HCT116 (cell line): ENCODE measurements at regions not wholly inside any gene's neighbourhood (a gene's known extent, or its start where the extent isn't known, plus 50 kb on each side); places are given as distances from the start of the nearest gene placed in this dataset.

Experiments used
- ATAC-seq: fragments of 200-7000 bp; cut with Tn5 transposase; 2 replicates; pipeline ENCODE4 v1.9.1; 2020; ENCODE audit warnings: mild to moderate bottlenecking, moderate library complexity
- BruUV-seq: library from RNA; stranded (reverse); fragments of 400-500 nt; replicated peaks from 2 replicates; lab custom pipeline; 2021; lab: Mats Ljungman, UMichigan
- CTCF ChIA-PET: fragments of 300-600 bp; sonication (Branson Sonifier 250); formaldehyde crosslinking; loops from one replicate; lab custom pipeline; 2021; ENCODE audit warnings: antibody characterized with exemption; lab: Charles Lee
- POLR2A ChIA-PET: fragments of 300-600, 350-600 bp; sonication (Branson Sonifier 250); formaldehyde crosslinking; loops from one replicate; lab custom pipeline; 2021; ENCODE audit warnings: antibody characterized with exemption; lab: Charles Lee
- RAD21 ChIA-PET, 2 experiments: fragments of 300-600 bp; sonication (Branson Sonifier 250); formaldehyde crosslinking; loops; one replicate each; lab custom pipeline; 2023; ENCODE audit warnings: low total read pairs in 2 of 2; ENCODE audit not compliant: uncharacterized antibody in 2 of 2, unreplicated experiment in 2 of 2, low non-redundant PET in 1 of 2; lab: Charles Lee
- DNase-seq: peaks from one replicate; pipeline ENCODE4 v3.0.0-alpha.2; 2010; ENCODE audit warnings: low read depth, low spot score
- H2AFZ ChIP-seq: fragments of 200-600 bp; shearing (Covaris generic), sonication (generic); 2 replicates; pipeline ENCODE4 v1.6.1; 2017; ENCODE audit warnings: low read depth, mixed run types, mixed read lengths, antibody characterized with exemption, low read length; ENCODE audit not compliant: poor library complexity, severe bottlenecking
- H3K27ac ChIP-seq: 2 replicates; pipeline ENCODE4 v1.5.1; 2012; ENCODE audit warnings: low read depth, low read length
- H3K27me3 ChIP-seq: fragments of 200-600 bp; sonication (generic); 2 replicates; pipeline ENCODE4 v1.6.1; 2016; ENCODE audit warnings: mixed run types, low read length, mixed read lengths; ENCODE audit not compliant: insufficient read depth
- H3K36me3 ChIP-seq, 2 experiments: fragments of 200-500 bp in 1 of 2; fragments of 200-600 bp in 1 of 2; sonication (Bioruptor generic) in 1 of 2; sonication (generic) in 1 of 2; 2 replicates each; pipeline versions ENCODE4 v1.5.1 to v1.6.1; 2014 to 2016; ENCODE audit warnings: low read length in 2 of 2, inconsistent platforms in 1 of 2, mixed read lengths in 1 of 2, mixed run types in 1 of 2; ENCODE audit not compliant: insufficient read depth in 2 of 2, control insufficient read depth in 1 of 2
- H3K4me1 ChIP-seq, 2 experiments: fragments of 200-600 bp in 1 of 2; sonication (generic) in 1 of 2; 2 replicates each; pipeline versions ENCODE4 v1.5.1 to v1.6.1; 2012 to 2017; ENCODE audit warnings: low read length in 2 of 2, inconsistent platforms in 1 of 2, mild to moderate bottlenecking in 1 of 2, mixed read lengths in 1 of 2, mixed run types in 1 of 2, moderate library complexity in 1 of 2; ENCODE audit not compliant: insufficient read depth in 2 of 2, control insufficient read depth in 1 of 2
- H3K4me2 ChIP-seq: fragments of 200-600 bp; sonication (generic); 2 replicates; pipeline ENCODE4 v1.6.1; 2017; ENCODE audit warnings: mixed run types, low read length, mixed read lengths
- H3K4me3 ChIP-seq, 2 experiments: fragments of 200-600 bp in 1 of 2; sonication (generic) in 1 of 2; replicated peaks in 1 of 2; 2 replicates each; pipeline ENCODE4 v1.5.1; 2011 to 2016; ENCODE audit warnings: low read length in 2 of 2, control low read depth in 1 of 2, low read depth in 1 of 2, mild to moderate bottlenecking in 1 of 2, mixed read lengths in 1 of 2, mixed run types in 1 of 2
- H3K79me2 ChIP-seq: fragments of 200-600 bp; sonication (generic); 2 replicates; pipeline ENCODE4 v1.6.1; 2017; ENCODE audit warnings: mild to moderate bottlenecking, mixed run types, low read length, moderate library complexity, mixed read lengths; ENCODE audit not compliant: insufficient read depth
- H3K9ac ChIP-seq: fragments of 200-600 bp; sonication (generic); 2 replicates; pipeline ENCODE4 v1.6.1; 2016; ENCODE audit warnings: low read length, mixed read lengths
- H3K9me2 ChIP-seq: fragments of 200-600 bp; sonication (generic), shearing (Covaris generic); 2 replicates; pipeline ENCODE4 v1.6.1; 2017; ENCODE audit warnings: mixed run types, mild to moderate bottlenecking, moderate library complexity; ENCODE audit not compliant: insufficient read depth
- H3K9me3 ChIP-seq, 2 experiments: fragments of 200-500 bp in 1 of 2; fragments of 200-600 bp in 1 of 2; sonication (Bioruptor generic) in 1 of 2; sonication (generic) in 1 of 2; 2 replicates each; pipeline ENCODE4 v1.6.1; 2014 to 2017; ENCODE audit warnings: low read length in 2 of 2, mixed read lengths in 2 of 2, inconsistent platforms in 1 of 2, low read depth in 1 of 2, mild to moderate bottlenecking in 1 of 2, mixed run types in 1 of 2, moderate library complexity in 1 of 2; ENCODE audit not compliant: control insufficient read depth in 1 of 2, insufficient read depth in 1 of 2
- H4K20me1 ChIP-seq: fragments of 200-600 bp; sonication (generic), shearing (Covaris generic); 2 replicates; pipeline ENCODE4 v1.6.1; 2017; ENCODE audit warnings: mixed run types, mild to moderate bottlenecking, moderate library complexity; ENCODE audit not compliant: insufficient read depth
- EGR1 ChIP-seq: IDR thresholded peaks from 2 replicates; pipeline ENCODE4 v1.6.1; 2012; ENCODE audit warnings: low read depth
- FOSL1 ChIP-seq: IDR thresholded peaks from 2 replicates; pipeline ENCODE4 v1.6.1; 2012; ENCODE audit warnings: low read depth
- JUND ChIP-seq: IDR thresholded peaks from 2 replicates; pipeline ENCODE4 v1.6.1; 2012
- POLR2A ChIP-seq: IDR thresholded peaks from 2 replicates; pipeline ENCODE4 v1.7.0; 2011; ENCODE audit warnings: borderline replicate concordance; ENCODE audit not compliant: insufficient read depth, insufficient read length; ENCODE audit errors: extremely low read depth
- POLR2AphosphoS5 ChIP-seq: IDR thresholded peaks from 2 replicates; pipeline ENCODE4 v1.6.1; 2011; ENCODE audit warnings: mild to moderate bottlenecking, low read depth, low read length, moderate library complexity
- YY1 ChIP-seq: IDR thresholded peaks from 2 replicates; pipeline ENCODE4 v1.6.1; 2011; ENCODE audit warnings: low read length, low read depth, moderate library complexity, mild to moderate bottlenecking; ENCODE audit not compliant: insufficient replicate concordance; ENCODE audit errors: extremely low read depth
- intact Hi-C: fragments of 100-400 bp; cut with micrococcal nuclease; formaldehyde crosslinking; loops from 2 replicates; pipeline ENCODE4 v1.10.0; 2022

DNA sequence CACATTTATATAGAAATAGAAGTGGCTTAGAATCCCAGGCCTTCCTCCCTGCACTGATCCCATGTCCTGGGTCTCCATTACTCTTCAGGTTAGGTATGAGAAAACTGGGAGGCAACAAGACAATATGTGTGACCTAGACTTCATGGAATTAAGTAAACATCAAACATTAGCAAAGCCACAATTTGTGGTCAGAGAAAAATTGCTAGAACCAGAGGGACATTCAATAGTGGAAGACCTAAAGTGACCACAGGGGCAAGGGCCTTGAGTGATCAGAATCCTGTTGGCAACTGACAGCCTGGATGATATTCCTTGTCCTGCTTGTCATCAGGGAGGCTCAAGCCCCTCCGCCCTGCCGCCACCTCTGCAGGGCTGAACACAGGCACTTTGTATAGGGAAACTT is 322.8 kb upstream of the CTNNB1 start:
- no peaks in the 10 kb centered on the region for H3K36me3 ChIP-seq
- POLR2A ChIA-PET, result no interaction called here
- DNase-seq (no peak), ATAC-seq (no peak)
- RAD21 ChIA-PET, result no interaction called here
- H3K27me3 ChIP-seq, result peaks cover 10% of the 10 kb centered on the region; the same call in 1 of the 2 replicates
- H3K79me2 ChIP-seq, result no peaks in the 10 kb centered on the region
- TF ChIP-seq POLR2AphosphoS5 (no peak), POLR2A (no peak), FOSL1 (no peak), JUND (no peak), EGR1 (no peak), YY1 (no peak)
- H3K9me2 ChIP-seq, result 0 out of 2 replicates have a peak, but pooled peaks cover 3% of the 10 kb centered on the region
- H3K27ac ChIP-seq, result no peak overlapping the region
- H3K4me2 ChIP-seq, result no peak overlapping the region
- H3K9me3 ChIP-seq, result no peaks in the 10 kb centered on the region
- no peak overlapping the region for H3K4me3 ChIP-seq
- BruUV-seq, result no TSS peak
- intact Hi-C loops, result no loop called here
- CTCF ChIA-PET, result no interaction called here
- no peak overlapping the region for H2AFZ ChIP-seq
- H4K20me1 ChIP-seq, result no peaks in the 10 kb centered on the region
- H3K9ac ChIP-seq, result no peak overlapping the region
- no peaks in the 10 kb centered on the region for H3K4me1 ChIP-seq

DNA sequence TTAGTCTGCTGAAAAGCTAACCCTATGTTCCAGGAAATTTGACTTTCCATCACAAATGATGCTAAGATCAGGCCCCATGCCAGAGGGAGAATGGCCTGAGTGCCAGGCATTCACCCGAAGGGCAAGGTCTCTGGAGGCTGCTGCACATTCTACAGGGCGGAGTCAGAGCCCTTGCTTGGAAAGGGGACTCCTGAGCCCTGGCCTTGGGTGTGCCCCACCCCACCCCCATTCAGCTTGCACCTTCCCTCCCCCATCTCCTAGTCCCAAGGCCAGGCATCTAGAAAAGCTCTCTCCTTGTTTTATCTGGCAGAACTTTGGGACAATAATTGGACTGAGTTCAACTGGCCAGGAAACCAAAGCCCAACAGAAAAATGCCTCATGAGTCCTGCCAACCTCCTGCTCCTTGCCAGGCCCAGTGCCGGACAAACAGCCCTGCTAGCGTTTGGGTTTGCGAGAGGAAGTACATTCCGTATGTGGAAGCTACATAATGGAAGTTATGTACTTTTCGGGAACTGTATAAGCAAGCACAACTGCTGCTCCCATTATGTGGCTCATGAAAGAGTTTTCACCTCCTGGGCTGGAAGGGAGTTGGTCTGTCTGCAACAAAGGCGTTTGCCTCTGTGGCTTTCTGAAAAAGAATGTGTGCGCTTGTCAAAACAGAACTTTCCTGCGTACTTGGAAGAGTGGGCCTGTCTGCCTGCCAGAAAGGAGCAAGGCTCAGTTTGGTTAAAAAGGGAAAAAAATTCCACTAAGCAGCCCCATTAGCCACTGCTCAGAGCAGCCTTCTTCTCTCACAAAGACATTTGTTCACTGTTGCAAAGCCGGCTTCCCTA is 321.5 kb upstream of the CTNNB1 start:
- Histone ChIP-seq H4K20me1 (no peaks in the 10 kb centered on the region), H2AFZ (no peak overlapping the region), H3K9me3 (no peaks in the 10 kb centered on the region), H3K27ac (no peak overlapping the region), H3K4me3 (no peak overlapping the region), H3K36me3 (no peaks in the 10 kb centered on the region), H3K79me2 (no peaks in the 10 kb centered on the region), H3K9me2 (0 out of 2 replicates have a peak, but pooled peaks cover 3% of the 10 kb centered on the region), H3K27me3 (0 out of 2 replicates have a peak, but pooled peaks cover 4% of the 10 kb centered on the region), H3K9ac (no peak overlapping the region), H3K4me1 (no peaks in the 10 kb centered on the region), H3K4me2 (no peak overlapping the region)
- no peak for TF ChIP-seq POLR2AphosphoS5
- POLR2A ChIA-PET, result no interaction called here
- DNase-seq (no peak), ATAC-seq (no peak)
- CTCF ChIA-PET, result no interaction called here
- intact Hi-C loops, result no loop called here
- BruUV-seq, result no TSS peak
- RAD21 ChIA-PET, result no interaction called here
